ENCODE measurements at regions not wholly inside any gene's neighbourhood (a gene's known extent, or its start where the extent isn't known, plus 50 kb on each side); places are given as distances from the start of the nearest gene placed in this dataset.

GRCh38 chr13:91264484-91264883 is 83.0 kb upstream of the MIR17HG start:
- 89 to 91% methylated on average over 2 of the region's 2 CpGs for WGBS, 2 donors
- no peaks in the 10 kb centered on the region for H3K36me3 ChIP-seq
- no peak overlapping the region for H3K27ac ChIP-seq
- H3K4me1 ChIP-seq: no peaks in the 10 kb centered on the region
- no peak for DNase-seq
- TF ChIP-seq POLR2A (IDR thresholded peaks at IDR 0.05): no peak
- no peak for TF ChIP-seq CTCF (IDR thresholded peaks at IDR 0.05)
- H3K9me3 ChIP-seq: no peaks in the 10 kb centered on the region
- no peaks in the 10 kb centered on the region for H3K27me3 ChIP-seq
- intact Hi-C loops (cut with DNase I): no loop called here
- no peak overlapping the region for H3K4me3 ChIP-seq (replicated peaks in 1 of 3)

DNA sequence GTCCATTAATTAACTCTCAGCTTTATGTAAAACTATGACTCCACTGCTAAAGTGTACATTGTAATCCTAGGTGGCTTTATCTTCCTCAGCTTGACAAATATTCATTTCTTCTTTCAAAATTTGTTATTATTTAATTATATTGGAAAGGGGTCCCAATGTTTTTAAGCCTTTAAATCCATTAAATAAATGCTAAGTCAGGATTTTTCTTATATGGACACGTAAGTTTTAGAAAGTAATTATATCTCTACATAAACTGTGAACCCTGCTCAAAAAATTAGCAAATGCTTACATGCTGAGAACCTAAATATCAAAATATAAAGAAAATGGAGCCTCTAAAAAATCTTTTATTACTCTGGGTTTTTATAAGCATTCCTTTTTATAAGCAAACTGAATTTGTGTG is 78.2 kb upstream of the MIR17HG start:
- no peak overlapping the region for H3K4me3 ChIP-seq (replicated peaks in 1 of 3)
- TF ChIP-seq CTCF (IDR thresholded peaks at IDR 0.05) (no peak), POLR2A (IDR thresholded peaks at IDR 0.05) (no peak)
- no peaks in the 10 kb centered on the region for H3K9me3 ChIP-seq
- no peaks in the 10 kb centered on the region for H3K36me3 ChIP-seq
- no peaks in the 10 kb centered on the region for H3K4me1 ChIP-seq
- WGBS, 2 donors: 96 to 97% methylated on average over 1 of the region's 1 CpG
- no peaks in the 10 kb centered on the region for H3K27me3 ChIP-seq
- no peak for DNase-seq
- H3K27ac ChIP-seq: no peak overlapping the region
- intact Hi-C loops (cut with DNase I): no loop called here

DNA sequence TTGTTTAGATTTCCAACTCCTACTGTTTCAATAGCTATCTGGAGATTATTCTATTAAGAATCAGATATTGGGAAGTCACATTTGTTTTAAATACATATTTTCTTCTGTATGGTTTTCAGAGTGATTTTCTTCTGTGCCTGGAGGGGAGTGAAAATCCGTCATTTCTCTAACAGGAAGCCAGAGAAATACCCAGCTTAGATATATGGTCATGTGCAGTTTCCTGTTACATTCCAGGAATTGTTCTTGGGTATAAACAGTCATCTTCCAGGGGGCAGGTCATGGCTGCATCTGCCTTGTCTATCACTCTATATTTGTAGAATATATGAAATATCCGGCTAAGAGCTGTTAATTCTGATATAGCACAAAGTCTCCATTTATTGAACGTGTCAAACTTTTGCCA is 77.5 kb upstream of the MIR17HG start:
- Histone ChIP-seq H3K4me1 (no peaks in the 10 kb centered on the region), H3K27ac (no peak overlapping the region), H3K9me3 (no peaks in the 10 kb centered on the region), H3K4me3 (replicated peaks in 1 of 3) (no peak overlapping the region), H3K36me3 (no peaks in the 10 kb centered on the region), H3K27me3 (no peaks in the 10 kb centered on the region)
- 77 to 82% methylated on average over 3 of the region's 3 CpGs for WGBS, 2 donors
- intact Hi-C loops (cut with DNase I): no loop called here
- TF ChIP-seq CTCF (IDR thresholded peaks at IDR 0.05) (no peak), POLR2A (IDR thresholded peaks at IDR 0.05) (no peak)
- DNase-seq: no peak

DNA sequence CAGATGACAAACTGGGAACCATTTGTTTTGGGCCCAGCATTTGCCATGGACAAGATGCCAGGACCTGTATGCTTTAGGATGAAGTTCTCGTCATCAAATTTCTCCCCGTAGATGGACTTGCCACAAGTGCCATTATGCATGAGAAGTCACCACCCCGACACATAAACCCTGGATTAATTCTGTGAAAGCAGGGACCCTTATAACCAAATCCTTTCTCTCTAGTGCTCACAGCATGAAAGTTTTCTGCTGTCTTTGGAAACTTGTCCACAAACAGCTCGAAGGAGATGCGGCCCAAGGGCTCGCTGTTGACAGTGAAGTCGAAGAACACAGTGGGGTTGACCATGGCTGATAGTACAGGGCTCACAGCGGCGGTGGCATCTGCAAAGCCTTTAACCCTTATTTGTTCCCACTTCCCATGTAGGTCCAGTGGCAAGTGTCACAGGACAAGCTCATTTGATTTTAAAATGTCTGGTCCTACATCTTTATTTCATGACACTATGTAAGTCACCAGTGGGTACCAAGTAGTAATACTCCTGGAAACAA is 75.2 kb upstream of the MIR17HG start:
- Histone ChIP-seq H3K9me3 (no peaks in the 10 kb centered on the region), H3K36me3 (no peaks in the 10 kb centered on the region), H3K4me3 (replicated peaks in 1 of 3) (no peak overlapping the region), H3K27me3 (no peaks in the 10 kb centered on the region), H3K4me1 (no peaks in the 10 kb centered on the region), H3K27ac (no peak overlapping the region)
- DNase-seq: no peak
- intact Hi-C loops (cut with DNase I): no loop called here
- no peak for TF ChIP-seq POLR2A (IDR thresholded peaks at IDR 0.05)
- TF ChIP-seq CTCF (IDR thresholded peaks at IDR 0.05): no peak
- 95 to 98% methylated on average over 9 of the region's 9 CpGs for WGBS, 2 donors

DNA sequence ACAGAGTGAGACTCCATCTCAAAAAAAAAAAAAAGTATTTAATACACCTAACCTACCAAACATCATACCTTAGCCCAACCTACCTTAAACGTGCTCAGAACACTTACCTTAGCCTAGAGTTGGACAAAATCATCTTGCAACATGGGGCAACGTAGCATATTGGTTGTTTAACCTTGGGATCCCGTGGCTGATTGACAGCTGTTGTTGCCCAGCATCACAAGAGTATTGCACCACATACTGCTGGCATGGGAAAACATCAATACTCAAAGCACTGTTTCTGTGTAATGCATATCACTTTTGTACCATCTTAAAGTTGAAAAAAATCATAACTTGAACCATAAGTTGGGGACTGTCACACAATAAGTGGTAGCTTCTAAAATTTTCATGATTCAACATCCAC is 73.8 kb upstream of the MIR17HG start:
- Histone ChIP-seq H3K9me3 (no peaks in the 10 kb centered on the region), H3K27ac (no peak overlapping the region), H3K4me1 (no peaks in the 10 kb centered on the region), H3K36me3 (no peaks in the 10 kb centered on the region), H3K4me3 (replicated peaks in 1 of 3) (no peak overlapping the region), H3K27me3 (no peaks in the 10 kb centered on the region)
- 85% methylated on average over 3 of the region's 3 CpGs for WGBS, 2 donors
- intact Hi-C loops (cut with DNase I): no loop called here
- TF ChIP-seq POLR2A (IDR thresholded peaks at IDR 0.05) (no peak), CTCF (IDR thresholded peaks at IDR 0.05) (no peak)
- DNase-seq: no peak

All from thyroid gland (tissue), 4 donors.